Uterus (tissue), 2 donors: ENCODE measurements at regions not wholly inside any gene's neighbourhood (a gene's known extent, or its start where the extent isn't known, plus 50 kb on each side); places are given as distances from the start of the nearest gene placed in this dataset.

Experiments
- CTCF ChIP-seq, 4 experiments: fragments of 200-600 bp in 2 of 4; fragments of 450-650 bp in 2 of 4; sonication (generic) in 2 of 4; IDR thresholded peaks; one replicate each; pipeline ENCODE4 v1.5.1; 2016 to 2019; ENCODE audit warnings: antibody characterized with exemption in 4 of 4, mild to moderate bottlenecking in 2 of 4, moderate library complexity in 1 of 4
- POLR2A ChIP-seq, 2 donors: fragments of 450-650 bp; IDR thresholded peaks; one replicate each; pipeline ENCODE4 v1.6.1; 2016; ENCODE audit warnings: antibody characterized with exemption in 2 of 2, mild to moderate bottlenecking in 1 of 2, moderate library complexity in 1 of 2

GRCh38 chr2:228303960-228304359 is 122.5 kb upstream of the SPHKAP start:
- TF ChIP-seq CTCF (IDR thresholded peaks at IDR 0.05) (no peak), POLR2A (IDR thresholded peaks at IDR 0.05) (no peak)
